ENCODE measurements at regions not wholly inside any gene's neighbourhood (a gene's known extent, or its start where the extent isn't known, plus 50 kb on each side); places are given as distances from the start of the nearest gene placed in this dataset.

- Histone ChIP-seq H3K27me3 (no peaks in the 10 kb centered on the region), H3K36me3 (no peaks in the 10 kb centered on the region), H3K4me1 (no peaks in the 10 kb centered on the region), H3K4me3 (no peak overlapping the region), H3K27ac (no peak overlapping the region), H3K9me3 (no peaks in the 10 kb centered on the region)
- TF ChIP-seq CTCF (IDR thresholded peaks at IDR 0.05) = no peak
- DNase-seq (ENCODE audit: low spot score) = no peak
Observed at GRCh38 chr1:218702775-218703174, 357.6 kb downstream of the TGFB2 start.

- no peak for TF ChIP-seq CTCF (IDR thresholded peaks at IDR 0.05)
- Histone ChIP-seq H3K9me3 (no peaks in the 10 kb centered on the region), H3K4me3 (no peak overlapping the region), H3K36me3 (no peaks in the 10 kb centered on the region), H3K4me1 (no peaks in the 10 kb centered on the region), H3K27me3 (no peaks in the 10 kb centered on the region), H3K27ac (no peak overlapping the region)
- DNase-seq (ENCODE audit: low spot score) = no peak
Observed at GRCh38 chr1:218703836-218704235, 358.7 kb downstream of the TGFB2 start.

GRCh38 chr1:218705391-218705790, 360.3 kb downstream of the TGFB2 start:
- no peak overlapping the region for H3K4me3 ChIP-seq
- H3K36me3 ChIP-seq = no peaks in the 10 kb centered on the region
- TF ChIP-seq CTCF (IDR thresholded peaks at IDR 0.05) = no peak
- H3K27me3 ChIP-seq = no peaks in the 10 kb centered on the region
- H3K4me1 ChIP-seq = no peaks in the 10 kb centered on the region
- no peaks in the 10 kb centered on the region for H3K9me3 ChIP-seq
- no peak for DNase-seq (ENCODE audit: low spot score)
- no peak overlapping the region for H3K27ac ChIP-seq

- no peak for TF ChIP-seq CTCF (IDR thresholded peaks at IDR 0.05)
- no peak for DNase-seq (ENCODE audit: low spot score)
- H3K27ac ChIP-seq = no peak overlapping the region
- H3K36me3 ChIP-seq = no peaks in the 10 kb centered on the region
- no peaks in the 10 kb centered on the region for H3K9me3 ChIP-seq
- no peak overlapping the region for H3K4me3 ChIP-seq
- no peaks in the 10 kb centered on the region for H3K4me1 ChIP-seq
- H3K27me3 ChIP-seq = no peaks in the 10 kb centered on the region
Observed at GRCh38 chr1:218705911-218706893, 361.1 kb downstream of the TGFB2 start.

- no peak for DNase-seq (ENCODE audit: low spot score)
- no peak overlapping the region for H3K4me3 ChIP-seq
- no peaks in the 10 kb centered on the region for H3K36me3 ChIP-seq
- H3K4me1 ChIP-seq = no peaks in the 10 kb centered on the region
- H3K27me3 ChIP-seq = no peaks in the 10 kb centered on the region
- no peak overlapping the region for H3K27ac ChIP-seq
- no peak for TF ChIP-seq CTCF (IDR thresholded peaks at IDR 0.05)
- H3K9me3 ChIP-seq = no peaks in the 10 kb centered on the region
Observed at GRCh38 chr1:218711001-218711400, 365.9 kb downstream of the TGFB2 start.
